ENCODE measurements at regions not wholly inside any gene's neighbourhood (a gene's known extent, or its start where the extent isn't known, plus 50 kb on each side); places are given as distances from the start of the nearest gene placed in this dataset.

GRCh38 chr2:221752781-221753180, 180.7 kb upstream of the EPHA4 start:
- no peak for TF ChIP-seq CTCF (IDR thresholded peaks at IDR 0.05)
- no peak for TF ChIP-seq RAD21 (IDR thresholded peaks at IDR 0.05; ENCODE audit: low read length)
- no peak for TF ChIP-seq POLR2AphosphoS5 (IDR thresholded peaks at IDR 0.05; ENCODE audit: low read depth, low read length)
